HG03460 (cell line): ENCODE measurements at regions not wholly inside any gene's neighbourhood (a gene's known extent, or its start where the extent isn't known, plus 50 kb on each side); places are given as distances from the start of the nearest gene placed in this dataset.
"Not testable (repeated sequence)": the region's sequence is repeated elsewhere in the genome, so short reads cannot be mapped to it uniquely, and the experiment has no call there.

Experiments
- ATAC-seq: cut with Tn5 transposase; IDR thresholded peaks from one replicate; pipeline ENCODE4 v1.9.1; 2021; ENCODE audit not compliant: unreplicated experiment

- ATAC-seq, result peak; percentile 59
Measured at GRCh38 chr1:194503209-194503608, 1316.8 kb upstream of the B3GALT2 start.

DNA sequence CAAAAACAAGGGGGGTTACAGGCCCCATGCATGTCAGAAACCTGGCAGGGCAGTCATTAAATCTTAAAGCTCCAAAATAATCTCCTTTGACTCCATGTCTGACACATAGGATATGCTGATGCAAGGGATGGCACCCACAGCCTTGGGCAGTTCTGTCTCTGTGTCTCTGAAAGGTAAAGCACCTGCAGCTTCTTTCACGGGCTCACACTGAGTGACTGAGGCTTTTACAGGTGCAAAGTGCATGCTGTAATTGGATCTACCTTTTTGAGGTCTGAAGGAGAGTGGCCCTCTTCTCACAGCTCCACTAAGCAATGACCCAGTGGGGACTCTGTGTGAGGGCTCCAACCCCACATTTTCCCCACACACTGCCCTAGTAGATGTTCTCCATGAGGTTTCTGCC, 1309.0 kb upstream of the B3GALT2 start:
- ATAC-seq, result no peak

GRCh38 chr1:194487172-194487571, 1300.8 kb upstream of the B3GALT2 start:
- ATAC-seq, result no peak

GRCh38 chr1:194485432-194485831, 1299.0 kb upstream of the B3GALT2 start:
- ATAC-seq, result no peak

DNA sequence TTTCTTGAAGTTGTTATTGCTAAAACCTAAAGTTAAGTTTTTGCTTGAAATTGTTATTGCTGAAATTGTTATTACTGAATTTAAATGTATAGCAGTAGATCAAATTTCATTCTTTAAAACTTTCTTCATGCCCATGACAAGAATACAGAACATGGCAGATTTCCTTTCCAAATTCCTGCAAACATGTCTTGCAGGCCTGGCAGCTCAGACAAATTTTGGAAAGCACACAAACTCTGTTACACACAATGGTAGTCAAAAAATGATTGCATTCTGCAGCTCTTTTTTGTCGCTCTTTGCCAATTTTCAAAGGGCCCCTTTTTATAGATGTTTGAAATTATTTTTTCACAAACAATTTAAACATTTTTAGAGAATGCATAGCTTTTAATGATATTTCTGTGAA, 1292.3 kb upstream of the B3GALT2 start:
- no peak for ATAC-seq

- ATAC-seq, result peak; percentile 97
Measured at GRCh38 chr1:194477908-194478307, 1291.5 kb upstream of the B3GALT2 start.

- no peak for ATAC-seq
Measured at GRCh38 chr1:194476872-194477271, 1290.5 kb upstream of the B3GALT2 start.

DNA sequence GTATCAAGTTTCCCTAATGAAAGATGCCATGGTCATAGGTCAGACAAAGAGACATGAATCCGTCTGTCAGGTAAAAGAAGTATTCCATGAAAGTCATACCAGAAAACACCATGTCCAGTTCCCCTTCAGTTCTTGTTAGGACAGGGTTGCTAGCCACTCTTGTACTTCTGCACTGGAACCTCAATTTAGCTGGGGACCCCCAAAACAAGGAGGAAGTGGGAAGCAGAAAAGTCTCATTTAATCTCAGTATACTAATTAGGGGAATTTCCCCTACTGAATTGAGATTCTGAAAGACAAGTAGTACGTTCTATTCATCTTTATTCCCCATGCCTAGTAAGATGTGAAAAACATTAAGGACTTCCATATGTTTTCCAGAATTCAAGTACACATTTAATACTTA, 1289.9 kb upstream of the B3GALT2 start:
- ATAC-seq, result no peak

DNA sequence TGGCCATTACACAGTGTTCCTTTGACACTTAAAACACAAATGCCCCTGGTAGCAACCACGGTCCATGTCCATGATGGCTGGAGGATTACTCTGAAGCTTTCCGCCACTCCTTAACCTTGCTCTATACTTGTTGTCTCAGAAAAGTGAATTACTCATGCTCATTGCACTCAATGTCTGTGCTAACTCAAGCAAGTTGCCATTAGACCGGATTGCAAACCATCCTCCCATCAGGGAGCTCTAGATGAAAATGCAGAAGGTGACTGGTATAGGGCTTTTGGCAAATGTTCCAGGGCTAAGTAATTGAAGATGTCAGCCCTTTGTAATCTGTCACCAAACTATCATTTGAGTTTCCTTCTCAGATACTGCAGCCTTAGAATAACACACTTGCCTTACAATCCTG, 1288.3 kb upstream of the B3GALT2 start:
- ATAC-seq, result no peak

- ATAC-seq, result no peak
Measured at GRCh38 chr1:194473766-194474165, 1287.4 kb upstream of the B3GALT2 start.

GRCh38 chr1:194469282-194469681, 1282.9 kb upstream of the B3GALT2 start:
- ATAC-seq, result no peak

- no peak for ATAC-seq
Measured at GRCh38 chr1:194466706-194467105, 1280.3 kb upstream of the B3GALT2 start.

- no peak for ATAC-seq
Measured at GRCh38 chr1:194447636-194448035, 1261.2 kb upstream of the B3GALT2 start.

- no peak for ATAC-seq
Measured at GRCh38 chr1:194445244-194445643, 1258.8 kb upstream of the B3GALT2 start.

DNA sequence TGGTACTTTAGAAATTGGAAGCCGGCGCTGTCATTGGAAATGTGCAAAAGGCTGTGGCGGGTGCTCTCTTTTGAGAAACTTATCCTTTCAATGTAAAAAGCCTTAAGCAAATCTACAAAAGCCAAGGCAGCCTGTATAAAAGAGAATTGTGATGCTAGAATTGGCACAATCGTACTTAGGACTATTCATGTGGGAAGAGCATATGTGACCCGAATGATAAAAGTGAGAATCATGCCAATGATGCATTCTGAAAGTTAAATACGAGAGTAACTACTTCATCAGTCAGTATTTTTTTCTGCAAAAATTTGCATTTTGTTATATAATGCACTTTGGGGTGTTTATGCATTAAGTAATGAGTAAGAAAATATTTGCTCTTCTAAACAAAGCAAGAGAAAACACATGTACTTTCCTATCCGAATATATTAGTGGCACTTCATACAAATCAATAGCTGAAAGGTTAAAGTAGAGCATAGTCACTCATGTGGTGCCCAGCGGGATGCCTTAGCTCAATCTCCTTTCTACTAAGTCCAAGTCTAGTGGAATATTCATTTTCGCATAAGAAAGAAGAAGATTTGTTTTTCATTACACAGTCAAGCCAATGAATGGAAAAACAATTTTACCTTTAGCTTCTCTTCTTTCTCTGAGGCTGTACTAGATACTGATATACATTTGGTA, 1256.6 kb upstream of the B3GALT2 start:
- no peak for ATAC-seq

- no peak for ATAC-seq
Measured at GRCh38 chr1:194437135-194437534, 1250.7 kb upstream of the B3GALT2 start.

DNA sequence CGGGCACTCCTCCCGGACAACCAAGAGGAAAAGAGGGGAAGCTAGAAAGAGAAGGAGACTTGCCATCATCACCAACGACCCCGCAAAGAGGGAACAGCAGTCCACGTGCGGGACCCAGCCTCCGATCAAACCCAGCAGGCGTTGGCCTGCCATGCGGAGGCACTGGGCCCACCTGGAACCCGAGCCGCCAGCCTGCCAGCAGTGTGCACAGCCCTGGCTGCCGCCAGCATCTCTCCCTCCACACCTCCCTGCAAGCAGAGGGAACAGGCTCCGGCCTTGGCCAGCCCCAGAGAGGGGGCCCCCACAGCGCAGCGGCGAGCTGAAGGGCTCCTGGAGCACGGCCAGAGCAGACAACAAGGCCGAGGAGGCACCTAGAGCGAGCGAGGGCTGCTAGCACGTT, 1244.7 kb upstream of the B3GALT2 start:
- no peak for ATAC-seq

DNA sequence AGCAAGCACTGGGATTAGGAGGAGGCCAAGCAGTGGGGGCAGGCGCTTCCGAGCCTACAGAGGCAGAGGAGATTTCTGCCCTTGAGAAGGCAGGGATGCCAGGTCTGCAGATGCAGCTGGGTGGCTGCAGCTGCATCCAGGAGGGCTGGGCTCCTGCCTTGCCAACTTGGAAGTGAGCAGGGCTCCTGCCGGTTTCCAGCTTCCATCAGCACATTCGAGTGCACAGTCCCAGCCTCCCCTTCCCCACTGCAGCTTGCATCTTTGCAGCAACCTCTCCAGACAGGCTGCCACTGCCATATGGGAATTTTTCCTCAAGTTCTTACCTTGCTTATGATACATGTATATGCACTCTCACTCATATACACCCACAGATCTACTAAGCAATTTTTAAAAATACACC, 1234.3 kb upstream of the B3GALT2 start:
- ATAC-seq, result no peak

GRCh38 chr1:194419721-194420120, 1233.3 kb upstream of the B3GALT2 start:
- ATAC-seq, result no peak

DNA sequence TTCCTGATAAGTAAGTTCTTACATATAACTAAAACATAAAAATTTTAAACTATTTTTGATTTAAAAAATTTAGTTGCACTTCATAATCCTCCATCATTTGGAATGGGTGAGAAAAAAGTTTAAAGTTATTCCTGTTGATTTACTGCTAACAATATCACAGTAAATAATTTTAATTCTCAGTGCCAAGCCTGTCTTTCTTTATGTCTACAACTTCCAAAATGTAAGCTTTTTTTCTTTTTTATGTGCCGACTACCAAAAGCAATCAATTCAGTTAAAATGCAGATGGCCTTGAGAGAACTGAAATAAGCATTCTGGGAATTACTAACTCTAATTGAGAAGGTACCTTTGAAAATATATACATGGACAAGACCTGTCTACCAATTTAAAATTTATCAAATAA, 1224.3 kb upstream of the B3GALT2 start:
- no peak for ATAC-seq

GRCh38 chr1:194407238-194407637, 1220.8 kb upstream of the B3GALT2 start:
- ATAC-seq, result not testable (repeated sequence)

- ATAC-seq, result no peak
Measured at GRCh38 chr1:194394676-194395075, 1208.3 kb upstream of the B3GALT2 start.

- ATAC-seq, result no peak
Measured at GRCh38 chr1:194387531-194387930, 1201.1 kb upstream of the B3GALT2 start.
